K562 (cell line): ENCODE measurements at regions not wholly inside any gene's neighbourhood (a gene's known extent, or its start where the extent isn't known, plus 50 kb on each side); places are given as distances from the start of the nearest gene placed in this dataset.

Experiments used
- ATAC-seq: fragments of 200-7000 bp; cut with Tn5 transposase; 3 replicates; pipeline ENCODE4 v1.9.1; 2020; ENCODE audit warnings: moderate library complexity
- BruUV-seq: library from RNA; stranded (reverse); fragments of 400-500 nt; replicated peaks from 2 replicates; lab custom pipeline; 2021; lab: Mats Ljungman, UMichigan
- CTCF ChIA-PET: fragments of 300-600 bp; formaldehyde crosslinking; extraction: SDS; loops from one replicate; lab custom pipeline; 2021; ENCODE audit warnings: low intra/inter-chr PET ratio; lab: Yijun Ruan, JAX
- POLR2A ChIA-PET: fragments of 300-600, 350-650 bp; sonication (Branson Sonifier 250); formaldehyde crosslinking; extraction: SDS; loops from one replicate; lab custom pipeline; 2021; ENCODE audit warnings: antibody characterized with exemption, inconsistent platforms; lab: Yijun Ruan, JAX
- DNase-seq, 4 experiments: peaks; one replicate each; pipeline versions ENCODE4 v3.0.0 to v3.0.0-alpha.2; 2011 to 2018; ENCODE audit warnings: low spot score in 3 of 4, mixed read lengths in 3 of 4; ENCODE audit errors: extremely low read depth in 1 of 4
- FAIRE-seq: peaks from 2 replicates; lab custom pipeline; 2011; peaks lifted over from hg19 to GRCh38; lab: Jason Lieb, UNC
- H2AFZ ChIP-seq: 2 replicates; pipeline ENCODE4 v1.6.0; 2011; ENCODE audit warnings: low read depth, low read length, control low read depth, inconsistent platforms
- H3K27ac ChIP-seq: fragments of 200-600 bp; 3 replicates; pipeline ENCODE4 v1.8.0; 2011; ENCODE audit warnings: low read depth, mild to moderate bottlenecking, control low read depth, inconsistent platforms, low read length, moderate library complexity, mixed read lengths; ENCODE audit errors: extremely low read depth
- H3K27me3 ChIP-seq, 2 experiments: fragments of 300-600 bp in 1 of 2; 2 replicates in 1 of 2; 3 replicates in 1 of 2; pipeline versions ENCODE4 v1.6.0 to v1.8.0; 2011; ENCODE audit warnings: inconsistent platforms in 2 of 2, low read length in 2 of 2, mild to moderate bottlenecking in 1 of 2, mixed read lengths in 1 of 2, moderate library complexity in 1 of 2; ENCODE audit not compliant: control insufficient read depth in 2 of 2, insufficient read depth in 2 of 2
- H3K36me3 ChIP-seq: fragments of 300-600 bp; 3 replicates; pipeline ENCODE4 v1.8.0; 2011; ENCODE audit warnings: mild to moderate bottlenecking, low read length, inconsistent platforms; ENCODE audit not compliant: control insufficient read depth, insufficient read depth
- H3K4me1 ChIP-seq, 2 experiments: fragments of 200-600 bp in 1 of 2; replicated peaks in 1 of 2; 2 replicates in 1 of 2; 3 replicates in 1 of 2; pipeline versions ENCODE4 v1.5.1 to v1.8.0; 2011; ENCODE audit warnings: inconsistent platforms in 2 of 2, low read length in 2 of 2, mild to moderate bottlenecking in 1 of 2, mixed read lengths in 1 of 2, moderate library complexity in 1 of 2; ENCODE audit not compliant: control insufficient read depth in 2 of 2, insufficient read depth in 2 of 2
- H3K4me2 ChIP-seq: 2 replicates; pipeline ENCODE4 v1.6.1; 2011; ENCODE audit warnings: low read length, control low read depth, inconsistent platforms, mixed read lengths; ENCODE audit not compliant: insufficient read depth
- H3K4me3 ChIP-seq: fragments of 200-600 bp; sonication (generic), shearing (Covaris generic); 2 replicates; pipeline ENCODE4 v1.5.1; 2016; ENCODE audit warnings: control low read depth, inconsistent platforms
- H3K79me2 ChIP-seq: fragments of 200-600 bp; 3 replicates; pipeline ENCODE4 v1.8.0; 2011; ENCODE audit warnings: low read length, inconsistent platforms; ENCODE audit not compliant: control insufficient read depth, insufficient read depth
- H3K9ac ChIP-seq, 2 experiments: 2 replicates each; pipeline versions ENCODE4 v1.6.0 to v1.6.1; 2011; ENCODE audit warnings: low read depth in 2 of 2, low read length in 2 of 2, control low read depth in 1 of 2, inconsistent platforms in 1 of 2, mild to moderate bottlenecking in 1 of 2, mixed read lengths in 1 of 2; ENCODE audit not compliant: insufficient read depth in 1 of 2
- H3K9me1 ChIP-seq: one replicate; pipeline ENCODE4 v1.6.0; 2011; ENCODE audit warnings: inconsistent platforms, mild to moderate bottlenecking, low read length, moderate library complexity; ENCODE audit not compliant: control insufficient read depth, insufficient read depth
- H3K9me3 ChIP-seq: replicated peaks from 2 replicates; pipeline ENCODE4 v1.5.1; 2011; ENCODE audit warnings: low read depth, low read length, inconsistent platforms; ENCODE audit not compliant: control insufficient read depth, insufficient read depth
- H4K20me1 ChIP-seq: replicated peaks from 2 replicates; pipeline ENCODE4 v1.6.1; 2011; ENCODE audit warnings: low read length, inconsistent platforms, mixed read lengths; ENCODE audit not compliant: control insufficient read depth, insufficient read depth
- E2F1 ChIP-seq: sonication (generic); formaldehyde crosslinking; IDR thresholded peaks from 2 replicates; pipeline ENCODE4 v1.8.1; 2023; ENCODE audit warnings: mild to moderate bottlenecking, missing genetic modification reagents, moderate library complexity
- GABPB1 ChIP-seq: sonication (generic); formaldehyde crosslinking; IDR thresholded peaks from 2 replicates; pipeline ENCODE4 v1.8.0; 2022; ENCODE audit warnings: mild to moderate bottlenecking, missing genetic modification reagents
- HINFP ChIP-seq: fragments of 450-650 bp; conservative IDR thresholded peaks from 2 replicates; pipeline ENCODE4 v1.6.1; 2016; ENCODE audit warnings: missing genetic modification characterization, low read depth, mild to moderate bottlenecking, control low read depth, missing compliant biosample characterization
- HMG20A ChIP-seq: fragments of 450-650 bp; formaldehyde crosslinking; conservative IDR thresholded peaks from 2 replicates; pipeline ENCODE4 v1.4.0; 2020; ENCODE audit warnings: mild to moderate bottlenecking, mixed read lengths
- KLF10 ChIP-seq: fragments of 250-450 bp; sonication (Bioruptor Pico); IDR thresholded peaks from 2 replicates; pipeline ENCODE4 v1.6.1; 2021; ENCODE audit warnings: matching md5 sums
- NCOA6 ChIP-seq: fragments of 450-650 bp; IDR thresholded peaks from 2 replicates; pipeline ENCODE4 v1.6.1; 2017; ENCODE audit warnings: mild to moderate bottlenecking
- PHB2 ChIP-seq: fragments of 450-650 bp; IDR thresholded peaks from 2 replicates; pipeline ENCODE4 v1.6.1; 2017; ENCODE audit warnings: low read depth
- POLR2B ChIP-seq: fragments of 450-650 bp; IDR thresholded peaks from 2 replicates; pipeline ENCODE4 v1.6.1; 2018; ENCODE audit warnings: low read depth; ENCODE audit not compliant: partially characterized antibody
- SUPT5H ChIP-seq: fragments of 450-650 bp; IDR thresholded peaks from 2 replicates; pipeline ENCODE4 v1.6.1; 2016
- TCF7L2 ChIP-seq: fragments of 150-350 bp; IDR thresholded peaks from 2 replicates; pipeline ENCODE4 v1.6.1; 2016; ENCODE audit warnings: low read depth, mild to moderate bottlenecking, low read length, moderate library complexity
- XRCC5 ChIP-seq: fragments of 200-400 bp; formaldehyde crosslinking; IDR thresholded peaks from 2 replicates; pipeline ENCODE4 v1.6.1; 2017; ENCODE audit warnings: low read depth, mild to moderate bottlenecking, low read length
- ZBTB7A ChIP-seq: IDR thresholded peaks from 2 replicates; pipeline ENCODE4 v1.6.1; 2011; ENCODE audit warnings: low read depth, mild to moderate bottlenecking, low read length, moderate library complexity, borderline replicate concordance; ENCODE audit not compliant: control insufficient read depth
- ZC3H8 ChIP-seq: fragments of 450-650 bp; IDR thresholded peaks from 2 replicates; pipeline ENCODE4 v1.6.1; 2017
- ZNF280B ChIP-seq: fragments of 250-450 bp; sonication (Bioruptor Pico); IDR thresholded peaks from 2 replicates; pipeline ENCODE4 v1.5.1; 2021; ENCODE audit warnings: mild to moderate bottlenecking
- ZNF3 ChIP-seq: fragments of 250-450 bp; sonication (Bioruptor Pico); IDR thresholded peaks from 2 replicates; pipeline ENCODE4 v1.5.0; 2021; ENCODE audit warnings: mild to moderate bottlenecking, moderate library complexity
- ZNF444 ChIP-seq: fragments of 250-450 bp; sonication (Bioruptor Pico); IDR thresholded peaks from 2 replicates; pipeline ENCODE4 v1.4.0; 2020; ENCODE audit warnings: mild to moderate bottlenecking, moderate library complexity
- ZNF583 ChIP-seq: fragments of 250-450 bp; sonication (Bioruptor Pico); IDR thresholded peaks from 2 replicates; pipeline ENCODE4 v1.4.0; 2020
- ZNF589 ChIP-seq: fragments of 200-800 bp; sonication (Bioruptor generic); IDR thresholded peaks from 2 replicates; pipeline ENCODE4 v1.6.1; 2016; ENCODE audit warnings: low read depth, missing genetic modification characterization, missing compliant biosample characterization
- ZNF79 ChIP-seq: fragments of 250-450 bp; sonication (Bioruptor Pico); IDR thresholded peaks from 2 replicates; pipeline ENCODE4 v1.4.0; 2020; ENCODE audit warnings: low read depth, mild to moderate bottlenecking, moderate library complexity
- WGBS: fragments of 100-300 bp; shearing (Covaris generic); methylation state at CpG from one replicate; pipeline ENCODE4 v1.1.6; 2016; ENCODE audit warnings: low coverage, mixed read lengths; ENCODE audit not compliant: insufficient coverage; ENCODE audit errors: missing lambda C conversion rate; 5-methylcytosine and 5-hydroxymethylcytosine counted together
- in situ Hi-C: fragments of 300-500 bp; cut with MboI; formaldehyde crosslinking; loops from 4 replicates; pipeline ENCODE4 v1.15.0; 2018; ENCODE audit warnings: inconsistent platforms, mixed read lengths
- intact Hi-C: fragments of 100-400 bp; cut with micrococcal nuclease; formaldehyde crosslinking; loops from 2 replicates; pipeline ENCODE4 v1.14.2; 2022

- H3K36me3 ChIP-seq = peaks cover 20% of the 10 kb centered on the region; the same call in 2 of the 3 replicates
- CTCF ChIA-PET = no interaction called here
- intact Hi-C loops = no loop called here
- H3K27me3 ChIP-seq = no peaks in the 10 kb centered on the region
- POLR2A ChIA-PET = no interaction called here
- H3K4me3 ChIP-seq = no peak overlapping the region
- FAIRE-seq = no peak
- TF ChIP-seq ZC3H8 (no peak), PHB2 (no peak), TCF7L2 (no peak), POLR2B (no peak), ZNF280B (CRISPR knock-in tag) (no peak), HINFP (tag) (no peak), ZNF444 (CRISPR knock-in tag) (no peak), ZNF589 (CRISPR knock-in tag) (no peak), ZNF583 (no peak), ZBTB7A (no peak), E2F1 (CRISPR knock-in tag) (no peak), HMG20A (CRISPR knock-in tag) (no peak), KLF10 (CRISPR knock-in tag) (no peak), XRCC5 (no peak), ZNF3 (no peak), NCOA6 (no peak), GABPB1 (CRISPR knock-in tag) (no peak), SUPT5H (no peak), ZNF79 (CRISPR knock-in tag) (no peak)
- TF ChIP-seq, all 486 proteins: peak for 0
- H4K20me1 ChIP-seq = no peaks in the 10 kb centered on the region
- ATAC-seq (no peak), DNase-seq (no peak)
- BruUV-seq = no TSS peak
- H3K4me2 ChIP-seq = no peak overlapping the region
- no peak overlapping the region for H2AFZ ChIP-seq
- no peaks in the 10 kb centered on the region for H3K9me1 ChIP-seq
- H3K9ac ChIP-seq = no peak overlapping the region
- in situ Hi-C loops = no loop called here
- WGBS = 95% methylated on average over 4 of the region's 4 CpGs
- H3K9me3 ChIP-seq = no peaks in the 10 kb centered on the region
- peaks cover 22% of the 10 kb centered on the region for H3K79me2 ChIP-seq
- no peak overlapping the region for H3K27ac ChIP-seq
- peaks cover 0 to 10% of the 10 kb centered on the region in 2 experiments; a peak in 3 of 5 replicates for H3K4me1 ChIP-seq
Measured at GRCh38 chr2:74071426-74071825, 76.3 kb downstream of the BOLA3 start.
